SH-SY5Y (cell line): ENCODE measurements at regions not wholly inside any gene's neighbourhood (a gene's known extent, or its start where the extent isn't known, plus 50 kb on each side); places are given as distances from the start of the nearest gene placed in this dataset.

ENCODE experiments used
- GATA2 ChIP-seq: IDR thresholded peaks from 2 replicates; pipeline ENCODE4 v1.6.1; 2011; ENCODE audit warnings: mild to moderate bottlenecking, low read depth, low read length
- GATA3 ChIP-seq: IDR thresholded peaks from 2 replicates; pipeline ENCODE4 v1.6.1; 2011; ENCODE audit warnings: low read depth, mild to moderate bottlenecking, low read length, moderate library complexity

DNA sequence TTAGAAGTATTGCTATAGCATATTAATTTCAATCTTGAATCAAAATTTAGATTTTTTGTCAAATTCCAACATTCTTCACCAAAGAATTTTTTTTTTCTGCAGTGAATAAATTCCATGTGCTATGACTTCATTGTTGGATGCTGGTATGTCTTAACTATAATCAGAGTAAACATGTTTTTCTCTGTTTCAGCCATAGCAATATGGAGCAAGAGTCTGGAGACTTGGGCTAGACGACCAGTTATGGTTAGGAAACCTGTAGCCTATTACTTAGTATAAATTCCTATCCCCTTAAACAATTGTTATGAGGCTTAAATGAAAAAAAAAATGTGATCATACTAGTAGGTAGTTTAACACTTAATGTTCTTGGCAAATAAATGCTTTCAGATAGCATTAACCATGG is 431.9 kb upstream of the FRG2C start:
- TF ChIP-seq GATA2 (no peak), GATA3 (no peak)
